Lung (tissue), 11 donors: ENCODE measurements at regions not wholly inside any gene's neighbourhood (a gene's known extent, or its start where the extent isn't known, plus 50 kb on each side); places are given as distances from the start of the nearest gene placed in this dataset.

Experiments
- ATAC-seq: fragments of 200-7000 bp; cut with Tn5 transposase; one replicate; pipeline ENCODE4 v1.9.1; 2020; ENCODE audit warnings: moderate number of reproducible peaks; ENCODE audit not compliant: insufficient read depth, low FRiP score
- DNase-seq, 3 donors: peaks; one replicate each; pipeline ENCODE4 v3.0.0-alpha.2; 2013 to 2017
- H3K27ac ChIP-seq, 2 donors: one replicate each; pipeline ENCODE4 v1.5.1; 2013; ENCODE audit warnings: mild to moderate bottlenecking in 2 of 2, moderate library complexity in 2 of 2, control low read depth in 1 of 2, inconsistent platforms in 1 of 2, low read depth in 1 of 2, low read length in 1 of 2
- H3K27me3 ChIP-seq, 3 donors: one replicate each; pipeline ENCODE4 v1.5.1; 2013; ENCODE audit warnings: low read length in 2 of 3; ENCODE audit not compliant: control insufficient read depth in 3 of 3, insufficient read depth in 3 of 3
- H3K36me3 ChIP-seq, 4 donors: one replicate each; pipeline ENCODE4 v1.5.1; 2013; ENCODE audit warnings: low read length in 4 of 4, mild to moderate bottlenecking in 1 of 4, moderate library complexity in 1 of 4; ENCODE audit not compliant: control insufficient read depth in 4 of 4, insufficient read depth in 4 of 4
- H3K4me1 ChIP-seq, 5 donors: one replicate each; pipeline ENCODE4 v1.5.1; 2013; ENCODE audit warnings: low read length in 5 of 5, mild to moderate bottlenecking in 2 of 5, moderate library complexity in 1 of 5; ENCODE audit not compliant: control insufficient read depth in 5 of 5, insufficient read depth in 5 of 5
- H3K4me3 ChIP-seq: one replicate; pipeline ENCODE4 v1.5.1; 2013; ENCODE audit warnings: mild to moderate bottlenecking, control low read depth, moderate library complexity
- H3K9ac ChIP-seq, 2 donors: one replicate each; pipeline ENCODE4 v1.5.1; 2013; ENCODE audit warnings: low read length in 2 of 2, control low read depth in 1 of 2; ENCODE audit not compliant: insufficient read depth in 1 of 2
- H3K9me3 ChIP-seq, 4 donors: one replicate each; pipeline ENCODE4 v1.5.1; 2013; ENCODE audit warnings: low read length in 3 of 4, mild to moderate bottlenecking in 1 of 4, moderate library complexity in 1 of 4; ENCODE audit not compliant: control insufficient read depth in 4 of 4, insufficient read depth in 3 of 4
- CTCF ChIP-seq: IDR thresholded peaks from 2 replicates; pipeline ENCODE4 v1.5.1; 2012; ENCODE audit warnings: mild to moderate bottlenecking; ENCODE audit errors: control extremely low read depth, extremely low read depth
- WGBS, 2 donors: extraction: QIAGEN DNeasy Blood & Tissue Kit; methylation state at CpG; one replicate each; pipeline ENCODE4 v1.1.7; 2013; 5-methylcytosine and 5-hydroxymethylcytosine counted together
- donor health status: control.
- donor health status: control.
- donor health status: Bipolar disorder and iron deficiency.
- donor health status: healthy.
- donor health status: DM: yes; HTN: yes; CAD: no.

GRCh38 chr18:59823596-59824195 is 76.1 kb upstream of the PMAIP1 start:
- WGBS, 2 donors, result 37 to 45% methylated on average over 12 of the region's 12 CpGs
- no peaks in the 10 kb centered on the region for H3K9me3 ChIP-seq
- peak; percentile 52 for TF ChIP-seq CTCF
- peaks cover 0 to 18% (median 0%) of the 10 kb centered on the region in 5 donors for H3K4me1 ChIP-seq
- H3K9ac ChIP-seq, result peak overlapping the region in 1 of 2 donors; percentile 8
- H3K4me3 ChIP-seq, result peak overlapping the region; percentile 3
- DNase-seq (peak; percentile 90 to 96 (median 95)), ATAC-seq (no peak)
- H3K27ac ChIP-seq, result no peak overlapping the region
- H3K36me3 ChIP-seq, result no peaks in the 10 kb centered on the region
- H3K27me3 ChIP-seq, result no peaks in the 10 kb centered on the region

DNA sequence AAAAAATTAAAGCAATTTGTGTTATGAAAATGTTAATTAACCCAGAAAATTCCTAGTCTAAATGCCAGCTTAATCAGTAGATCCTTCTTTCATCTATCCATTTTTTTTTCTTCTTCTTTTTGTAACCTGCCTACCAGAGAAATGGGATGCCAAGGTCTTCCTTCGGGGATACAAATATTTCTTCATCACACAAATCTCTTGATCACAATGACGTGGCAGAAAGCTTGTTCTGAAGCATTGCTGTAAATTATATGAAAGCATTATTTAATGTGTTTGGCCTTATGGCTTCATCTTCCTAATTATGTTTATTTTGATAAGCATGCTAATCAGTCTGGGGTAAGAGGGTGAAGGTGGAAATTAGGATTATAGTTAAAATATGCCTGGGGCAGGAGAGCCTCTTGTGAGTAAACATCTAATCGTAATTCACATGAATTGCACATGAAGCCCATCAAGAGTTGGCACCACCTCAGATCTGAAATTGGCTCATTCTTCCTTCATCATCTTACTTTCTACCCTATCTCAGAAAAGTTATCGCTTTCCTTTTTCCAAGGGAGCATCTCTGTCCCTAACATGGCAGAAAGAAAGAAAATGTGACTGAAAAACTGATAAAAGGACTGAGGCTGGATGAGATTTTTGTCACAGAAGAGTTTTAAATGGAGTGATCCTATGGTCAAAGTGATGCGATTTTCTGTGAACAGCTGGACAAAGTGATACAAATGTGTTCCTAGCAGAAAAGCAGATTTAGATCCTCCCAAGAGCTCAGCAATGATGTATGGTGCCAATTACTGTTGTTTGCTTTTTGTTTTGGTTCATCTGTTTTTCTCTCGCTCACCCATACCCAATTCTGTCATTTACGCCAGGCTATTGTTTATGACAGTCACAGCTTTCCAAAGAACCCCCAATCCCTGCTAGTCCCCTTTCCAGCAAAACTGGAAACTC is 76.9 kb upstream of the PMAIP1 start:
- Histone ChIP-seq H3K9me3 (no peaks in the 10 kb centered on the region), H3K27ac (no peak overlapping the region), H3K4me1 (peaks cover 0 to 18% (median 0%) of the 10 kb centered on the region in 5 donors), H3K9ac (peak overlapping the region in 1 of 2 donors; percentile 8), H3K4me3 (no peak overlapping the region), H3K36me3 (no peaks in the 10 kb centered on the region), H3K27me3 (no peaks in the 10 kb centered on the region)
- ATAC-seq (no peak), DNase-seq (no peak)
- WGBS, 2 donors, result 72 to 81% methylated on average over 7 of the region's 7 CpGs
- TF ChIP-seq CTCF, result no peak

DNA sequence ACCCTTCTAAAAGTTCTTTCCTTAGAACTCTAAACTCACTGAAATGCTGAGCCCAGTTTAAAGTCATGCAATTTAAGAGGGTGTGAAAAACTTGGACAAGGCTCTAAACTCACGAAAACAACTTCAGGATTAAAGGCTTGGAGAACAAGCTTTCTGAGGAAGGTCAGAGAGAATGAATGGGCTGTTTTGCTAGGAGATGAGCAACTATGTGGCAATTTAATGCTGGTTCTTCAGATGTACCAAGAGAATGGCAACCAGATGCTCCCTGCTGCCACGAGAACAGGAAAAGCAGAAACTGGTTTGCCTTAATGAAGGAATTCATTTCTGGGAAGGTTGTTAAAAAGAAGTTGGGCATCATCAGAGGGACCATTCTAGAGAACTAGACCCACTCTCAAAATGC is 77.8 kb upstream of the PMAIP1 start:
- Histone ChIP-seq H3K36me3 (no peaks in the 10 kb centered on the region), H3K4me1 (peaks cover 0 to 18% (median 0%) of the 10 kb centered on the region in 5 donors), H3K9ac (no peak overlapping the region), H3K9me3 (no peaks in the 10 kb centered on the region), H3K4me3 (no peak overlapping the region), H3K27me3 (no peaks in the 10 kb centered on the region), H3K27ac (no peak overlapping the region)
- no peak for TF ChIP-seq CTCF
- WGBS, 2 donors, result 49 to 72% methylated on average over 2 of the region's 2 CpGs
- DNase-seq, result peak in 2 of 3 donors; percentile 20 to 29
- no peak for ATAC-seq
